Endothelial cell of umbilical vein (primary cell): ENCODE measurements at regions not wholly inside any gene's neighbourhood (a gene's known extent, or its start where the extent isn't known, plus 50 kb on each side); places are given as distances from the start of the nearest gene placed in this dataset.

Source experiments
- BruUV-seq: library from RNA; stranded (reverse); fragments of 400-500 nt; replicated peaks from 2 replicates; lab custom pipeline; 2021; lab: Mats Ljungman, UMichigan
- CTCF ChIA-PET: fragments of 300-600, 350-600 bp; sonication (Branson Sonifier 250); formaldehyde crosslinking; loops from one replicate; lab custom pipeline; 2021; ENCODE audit warnings: antibody characterized with exemption, inconsistent platforms; lab: Charles Lee
- POLR2A ChIA-PET: fragments of 300-600, 350-600 bp; sonication (Branson Sonifier 250); formaldehyde crosslinking; loops from one replicate; lab custom pipeline; 2021; ENCODE audit warnings: antibody characterized with exemption, inconsistent platforms; lab: Charles Lee
- DNase-seq: peaks from one replicate; pipeline ENCODE4 v3.0.0-alpha.2; 2011; ENCODE audit warnings: low read depth, low spot score
- FAIRE-seq: peaks from 2 replicates; lab custom pipeline; 2011; peaks lifted over from hg19 to GRCh38; lab: Jason Lieb, UNC
- H2AFZ ChIP-seq: 2 replicates; pipeline ENCODE4 v1.6.0; 2012; ENCODE audit warnings: low read depth, low read length, control low read depth, inconsistent platforms
- H3K27ac ChIP-seq: 2 replicates; pipeline ENCODE4 v1.5.1; 2011; ENCODE audit warnings: low read depth, mild to moderate bottlenecking, control low read depth, low read length, moderate library complexity; ENCODE audit not compliant: insufficient read depth
- H3K27me3 ChIP-seq, 2 experiments: 2 replicates each; pipeline versions ENCODE4 v1.6.0 to v1.6.1; 2011; ENCODE audit warnings: low read length in 2 of 2, mixed read lengths in 1 of 2; ENCODE audit not compliant: control insufficient read depth in 2 of 2, insufficient read depth in 2 of 2
- H3K36me3 ChIP-seq, 2 experiments: 2 replicates in 1 of 2; 3 replicates in 1 of 2; pipeline ENCODE4 v1.5.1; 2011; ENCODE audit warnings: low read length in 2 of 2, mild to moderate bottlenecking in 1 of 2, moderate library complexity in 1 of 2; ENCODE audit not compliant: control insufficient read depth in 2 of 2, insufficient read depth in 2 of 2; ENCODE audit errors: extremely low read depth in 1 of 2
- H3K4me1 ChIP-seq: 3 replicates; pipeline ENCODE4 v1.5.1; 2011; ENCODE audit warnings: mild to moderate bottlenecking, low read length; ENCODE audit not compliant: control insufficient read depth, insufficient read depth; ENCODE audit errors: extremely low read depth
- H3K4me2 ChIP-seq: 2 replicates; pipeline ENCODE4 v1.6.1; 2011; ENCODE audit warnings: low read length, control low read depth, mixed read lengths; ENCODE audit not compliant: insufficient read depth
- H3K4me3 ChIP-seq, 3 experiments: fragments of 200-600 bp in 1 of 3; sonication (generic), shearing (Covaris generic) in 1 of 3; replicated peaks in 1 of 3; 2 replicates each; pipeline ENCODE4 v1.5.1; 2011 to 2016; ENCODE audit warnings: control low read depth in 3 of 3, low read length in 3 of 3, mild to moderate bottlenecking in 2 of 3, inconsistent platforms in 1 of 3, low read depth in 1 of 3, moderate library complexity in 1 of 3; ENCODE audit not compliant: insufficient read depth in 1 of 3
- H3K79me2 ChIP-seq: 2 replicates; pipeline ENCODE4 v1.6.0; 2012; ENCODE audit warnings: low read length, inconsistent platforms; ENCODE audit not compliant: control insufficient read depth, insufficient read depth
- H3K9ac ChIP-seq: replicated peaks from 2 replicates; pipeline ENCODE3; 2011; ENCODE audit warnings: low read length, control low read depth; ENCODE audit not compliant: insufficient read depth; ENCODE audit errors: extremely low read depth
- H3K9me1 ChIP-seq: replicated peaks from 3 replicates; pipeline ENCODE4 v1.6.0; 2011; ENCODE audit warnings: mild to moderate bottlenecking, low read length; ENCODE audit not compliant: control insufficient read depth, insufficient read depth; ENCODE audit errors: extremely low read depth
- H3K9me3 ChIP-seq: replicated peaks from 2 replicates; pipeline ENCODE4 v1.5.1; 2012; ENCODE audit warnings: low read length, inconsistent platforms; ENCODE audit not compliant: control insufficient read depth, insufficient read depth
- H4K20me1 ChIP-seq: replicated peaks from 2 replicates; pipeline ENCODE3; 2011; ENCODE audit warnings: mild to moderate bottlenecking, low read length; ENCODE audit not compliant: control insufficient read depth, insufficient read depth; ENCODE audit errors: extremely low read depth
- CTCF ChIP-seq, 2 donors: IDR thresholded peaks; 1 replicate in 1 of 2; 2 replicates in 1 of 2; pipeline ENCODE4 v1.5.1; 2011; ENCODE audit warnings: low read length in 2 of 2, mild to moderate bottlenecking in 2 of 2, moderate library complexity in 2 of 2, control low read depth in 1 of 2, inconsistent platforms in 1 of 2, low read depth in 1 of 2; ENCODE audit not compliant: insufficient read depth in 1 of 2; ENCODE audit errors: extremely low read depth in 1 of 2
- EZH2 ChIP-seq: IDR thresholded peaks from 2 replicates; pipeline ENCODE4 v1.6.1; 2012; ENCODE audit warnings: borderline replicate concordance, low read depth, mild to moderate bottlenecking, moderate library complexity, low read length, inconsistent platforms; ENCODE audit not compliant: severe bottlenecking
- FOS ChIP-seq: IDR thresholded peaks from 2 replicates; pipeline ENCODE4 v1.6.1; 2011; ENCODE audit warnings: mild to moderate bottlenecking, low read length, moderate library complexity, borderline replicate concordance; ENCODE audit not compliant: insufficient read depth
- GATA2 ChIP-seq: IDR thresholded peaks from 2 replicates; pipeline ENCODE4 v1.7.0; 2011; ENCODE audit warnings: low read depth, mild to moderate bottlenecking, moderate library complexity, mixed read lengths, low read length; ENCODE audit not compliant: insufficient read length, insufficient read depth
- JUN ChIP-seq: IDR thresholded peaks from 2 replicates; pipeline ENCODE4 v1.6.1; 2011; ENCODE audit warnings: borderline replicate concordance, low read depth; ENCODE audit not compliant: insufficient read length, insufficient read depth
- MAX ChIP-seq: IDR thresholded peaks from 2 replicates; pipeline ENCODE4 v1.6.1; 2011; ENCODE audit not compliant: insufficient read depth, insufficient read length
- MYC ChIP-seq: IDR thresholded peaks from one replicate; pipeline ENCODE4 v1.6.1; 2011; ENCODE audit warnings: mild to moderate bottlenecking, low read depth, low read length
- POLR2A ChIP-seq: IDR thresholded peaks from 2 replicates; pipeline ENCODE4 v1.6.1; 2012; ENCODE audit warnings: low read depth, mild to moderate bottlenecking, control low read depth, low read length
- POLR2AphosphoS5 ChIP-seq: IDR thresholded peaks from 2 replicates; pipeline ENCODE4 v1.6.1; 2012; ENCODE audit warnings: low read depth, mild to moderate bottlenecking, control low read depth, low read length, moderate library complexity; ENCODE audit not compliant: insufficient read depth
- dilution Hi-C: fragments of 300-500 bp; cut with MboI; formaldehyde crosslinking; loops from one replicate; pipeline ENCODE4 v1.15.0; 2019; ENCODE audit warnings: low sequenced_read_pairs; ENCODE audit not compliant: extremely low pct_ligation_motif_present
- intact Hi-C: fragments of 100-400 bp; cut with micrococcal nuclease; formaldehyde crosslinking; loops from one replicate; pipeline ENCODE4 v1.10.0; 2022

GRCh38 chrX:39811376-39811775, 286.4 kb downstream of the BCOR start:
- no peak for DNase-seq
- Histone ChIP-seq H3K4me1 (peaks cover 30% of the 10 kb centered on the region), H4K20me1 (no peaks in the 10 kb centered on the region), H3K27me3 (no peaks in the 10 kb centered on the region), H3K27ac (no peak overlapping the region), H3K79me2 (no peaks in the 10 kb centered on the region), H2AFZ (no peak overlapping the region), H3K4me3 (no peak overlapping the region), H3K9me3 (no peaks in the 10 kb centered on the region), H3K36me3 (no peaks in the 10 kb centered on the region), H3K9me1 (no peaks in the 10 kb centered on the region), H3K4me2 (no peak overlapping the region), H3K9ac (no peak overlapping the region)
- no TSS peak for BruUV-seq
- FAIRE-seq, result no peak
- CTCF ChIA-PET, result no interaction called here
- no peak for TF ChIP-seq FOS
- TF ChIP-seq EZH2, result no peak
- TF ChIP-seq POLR2A, result no peak
- no peak for TF ChIP-seq POLR2AphosphoS5
- TF ChIP-seq CTCF (IDR thresholded peaks at IDR 0.05; ENCODE audit: extremely low read depth in 1 of 2, insufficient read depth in 1 of 2, low read depth in 1 of 2, low read length in 2 of 2), result no peak
- TF ChIP-seq MYC, result no peak
- no peak for TF ChIP-seq GATA2
- TF ChIP-seq JUN, result no peak
- TF ChIP-seq MAX, result no peak
- dilution Hi-C loops (no loop called here), intact Hi-C loops (loop anchor here (5.0 kb wide), 2 partner anchors 281 to 296 kb away; no protein-coding TSS in a partner anchor)
- POLR2A ChIA-PET, result no interaction called here
